TTC549 (cell line): ENCODE measurements at regions not wholly inside any gene's neighbourhood (a gene's known extent, or its start where the extent isn't known, plus 50 kb on each side); places are given as distances from the start of the nearest gene placed in this dataset.
"Not testable (repeated sequence)": the region's sequence is repeated elsewhere in the genome, so short reads cannot be mapped to it uniquely, and the experiment has no call there.

Experiments
- FAIRE-seq: peaks from 2 replicates; lab custom pipeline; 2012; peaks lifted over from hg19 to GRCh38; lab: Jason Lieb, UNC

DNA sequence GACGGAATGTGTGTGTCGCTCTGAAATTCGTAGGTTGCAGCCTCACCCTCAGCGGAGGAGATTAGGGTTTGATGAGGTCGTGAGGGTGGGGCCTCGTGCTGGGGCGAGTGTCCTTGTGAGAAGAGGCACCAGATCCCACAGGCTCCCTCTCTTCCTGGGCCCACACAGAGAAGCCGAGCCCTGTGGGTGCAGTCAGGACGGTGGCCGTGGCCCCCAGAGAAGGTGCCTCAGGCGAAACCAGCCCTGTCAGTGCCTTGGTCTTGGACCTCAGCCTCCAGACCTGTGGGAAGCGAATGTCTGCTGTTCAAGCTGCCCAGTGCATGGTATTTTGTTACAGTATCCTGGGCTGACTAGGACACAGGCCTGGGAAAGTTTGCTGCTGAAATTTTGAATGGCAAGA is 108.0 kb upstream of the ALKAL2 start:
- FAIRE-seq = no peak

DNA sequence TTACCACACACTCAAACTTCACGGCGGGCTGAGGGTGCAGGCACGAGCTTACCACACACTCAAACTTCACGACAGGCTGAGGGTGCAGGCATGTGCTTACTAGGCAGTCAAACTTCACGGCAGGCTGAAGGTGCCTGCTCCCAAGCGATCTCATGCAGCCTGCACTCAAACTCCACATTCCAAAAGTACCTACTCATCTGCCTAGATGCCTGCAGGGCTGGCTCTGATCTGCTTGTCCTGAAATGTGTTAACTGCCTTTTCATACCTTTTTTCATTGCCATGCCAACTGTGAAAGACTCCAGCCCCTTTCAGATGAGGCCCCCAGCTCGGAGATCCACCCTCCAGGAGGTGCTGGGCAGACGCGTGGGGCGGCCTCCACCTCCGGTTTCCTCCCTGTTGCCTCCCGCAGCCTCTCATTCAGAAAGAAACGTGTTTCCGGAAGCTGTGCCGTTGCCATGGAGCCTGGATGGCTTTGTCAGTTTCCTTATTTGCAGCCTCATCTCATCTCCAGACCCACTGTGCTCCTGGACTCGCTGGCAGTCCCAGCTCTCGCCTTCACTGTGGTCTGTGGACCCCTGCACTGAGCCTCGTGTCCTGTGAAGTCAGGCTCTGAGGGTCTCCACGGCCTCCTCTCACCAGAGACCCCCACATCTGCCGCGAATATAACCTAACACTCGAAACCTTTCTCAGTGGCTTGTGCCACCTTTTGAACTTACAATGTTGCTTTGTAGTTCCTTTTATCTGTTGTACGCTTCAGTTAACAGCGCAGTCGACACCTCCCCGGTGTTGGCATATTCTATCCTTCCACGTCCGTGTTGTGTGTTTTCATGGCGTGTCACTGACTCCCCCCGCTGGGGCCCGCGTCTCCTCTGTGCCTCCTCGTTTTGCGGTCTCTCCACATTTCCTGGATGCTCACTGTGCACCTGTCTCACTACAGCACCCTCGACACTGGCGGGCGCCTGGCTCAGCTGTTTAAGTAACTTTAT is 106.1 kb upstream of the ALKAL2 start:
- FAIRE-seq = no peak

DNA sequence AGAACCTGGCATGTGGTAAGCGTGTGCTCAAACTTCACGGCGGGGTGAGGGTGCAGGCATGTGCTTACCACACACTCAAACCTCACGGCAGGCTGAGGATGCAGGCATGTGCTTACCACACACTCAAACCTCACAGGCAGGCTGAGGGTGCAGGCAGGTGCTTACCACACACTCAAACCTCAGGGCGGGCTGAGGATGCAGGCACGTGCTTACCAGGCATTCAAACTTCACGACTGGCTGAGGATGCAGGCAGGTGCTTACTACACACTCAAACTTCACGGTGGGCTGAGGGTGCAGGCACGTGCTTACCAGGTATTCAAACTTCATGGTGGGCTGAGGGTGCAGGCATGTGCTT is 105.0 kb upstream of the ALKAL2 start:
- FAIRE-seq = no peak

DNA sequence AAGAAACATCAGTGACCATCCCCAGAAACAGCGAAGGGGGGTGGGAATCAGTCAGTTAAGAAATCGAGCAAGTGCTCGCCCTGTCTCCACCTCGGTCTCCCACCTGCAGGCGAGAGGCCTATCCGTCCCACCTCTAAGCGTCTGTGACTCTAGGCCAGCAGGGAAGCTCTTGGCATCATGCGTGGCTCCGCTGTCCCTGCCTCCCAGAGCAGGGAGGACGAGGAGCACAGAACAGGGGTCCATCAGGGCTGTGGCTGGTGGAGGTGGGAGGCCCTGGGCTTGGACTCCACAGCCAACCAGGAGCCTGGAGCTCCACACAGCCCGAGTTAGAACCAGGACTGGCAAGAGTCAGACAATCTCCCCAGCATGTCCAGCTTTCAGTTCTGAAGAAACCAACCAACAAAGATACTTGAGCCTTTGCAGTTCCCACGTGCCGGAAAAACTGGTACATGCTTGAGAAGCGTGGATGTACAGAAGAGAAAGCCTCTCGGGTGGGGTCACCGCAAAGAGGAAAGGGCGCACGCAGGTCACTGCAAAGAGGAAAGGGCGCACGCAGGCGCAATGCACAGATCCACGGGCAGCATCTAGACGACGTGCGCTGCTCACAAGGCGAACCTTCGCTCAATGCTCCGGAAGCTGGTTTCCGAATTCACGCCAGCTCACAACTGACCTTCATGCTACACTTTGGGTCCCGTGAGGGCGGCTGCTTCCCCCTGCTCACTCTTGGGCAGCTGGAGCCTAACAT is 104.5 kb upstream of the ALKAL2 start:
- FAIRE-seq = no peak

DNA sequence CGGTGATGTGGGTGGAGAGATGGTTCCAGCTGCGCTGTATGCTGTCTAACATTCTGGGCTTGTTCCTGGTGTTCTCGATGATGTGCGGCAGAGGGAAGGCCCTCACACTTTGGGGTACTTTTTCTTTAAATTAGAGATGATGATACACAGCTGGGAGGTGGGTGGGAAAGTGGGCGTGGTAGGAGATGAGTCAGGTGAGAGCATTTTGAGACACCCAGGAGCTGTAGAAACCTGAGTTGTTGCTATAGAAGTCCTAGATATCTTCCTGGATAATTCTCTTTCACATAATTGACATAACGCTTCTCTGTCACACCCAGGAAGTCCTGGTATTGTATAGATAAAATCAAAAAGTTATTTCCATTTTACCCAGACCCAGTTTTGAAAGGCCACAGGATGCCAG is 103.8 kb upstream of the ALKAL2 start:
- no peak for FAIRE-seq

DNA sequence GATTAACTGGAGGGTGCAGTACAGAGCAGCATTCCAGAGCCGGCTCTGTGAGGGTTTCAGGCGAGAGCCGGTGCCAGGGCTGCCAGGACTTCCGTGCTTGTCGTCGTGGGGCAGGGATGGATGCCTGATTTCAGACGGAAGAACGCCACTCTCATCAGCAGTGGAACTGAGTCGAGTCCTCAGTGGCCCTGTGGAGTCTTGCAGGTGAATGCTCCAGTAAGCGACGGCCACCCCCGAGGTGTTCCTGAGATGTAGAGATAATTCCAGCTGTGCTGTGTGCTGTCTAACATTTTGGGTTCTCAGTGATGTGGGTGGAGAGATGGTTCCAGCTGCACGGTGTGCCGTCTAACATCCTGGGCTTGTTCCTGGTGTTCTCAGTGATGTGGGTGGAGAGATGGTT is 103.1 kb upstream of the ALKAL2 start:
- no peak for FAIRE-seq

DNA sequence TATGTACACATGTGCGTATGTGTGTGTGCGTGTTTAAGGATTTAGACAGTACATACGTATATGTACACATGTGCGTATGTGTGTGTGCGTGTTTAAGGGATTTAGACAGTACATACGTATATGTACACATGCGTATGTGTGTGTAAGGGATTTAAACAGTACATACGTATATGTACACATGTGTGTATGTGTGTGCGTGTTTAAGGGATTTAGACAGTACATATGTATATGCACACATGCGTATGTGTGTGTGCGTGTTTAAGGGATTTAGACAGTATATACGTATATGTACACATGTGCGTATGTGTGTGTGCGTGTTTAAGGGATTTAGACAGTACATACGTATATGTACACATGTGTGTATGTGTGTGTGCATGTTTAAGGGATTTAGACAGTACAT is 102.1 kb upstream of the ALKAL2 start:
- FAIRE-seq = not testable (repeated sequence)

DNA sequence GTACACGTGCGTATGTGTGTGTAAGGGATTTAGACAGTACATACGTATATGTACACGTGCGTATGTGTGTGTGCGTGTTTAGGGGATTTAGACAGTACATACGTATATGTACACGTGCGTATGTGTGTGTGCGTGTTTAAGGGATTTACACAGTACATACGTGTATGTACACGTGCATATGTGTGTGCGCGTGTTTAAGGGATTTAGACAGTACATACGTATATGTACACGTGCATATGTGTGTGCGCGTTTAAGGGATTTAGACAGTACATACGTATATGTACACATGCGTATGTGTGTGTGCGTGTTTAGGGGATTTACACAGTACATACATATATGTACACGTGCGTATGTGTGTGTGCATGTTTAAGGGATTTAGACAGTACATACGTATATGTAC is 100.9 kb upstream of the ALKAL2 start:
- not testable (repeated sequence) for FAIRE-seq

DNA sequence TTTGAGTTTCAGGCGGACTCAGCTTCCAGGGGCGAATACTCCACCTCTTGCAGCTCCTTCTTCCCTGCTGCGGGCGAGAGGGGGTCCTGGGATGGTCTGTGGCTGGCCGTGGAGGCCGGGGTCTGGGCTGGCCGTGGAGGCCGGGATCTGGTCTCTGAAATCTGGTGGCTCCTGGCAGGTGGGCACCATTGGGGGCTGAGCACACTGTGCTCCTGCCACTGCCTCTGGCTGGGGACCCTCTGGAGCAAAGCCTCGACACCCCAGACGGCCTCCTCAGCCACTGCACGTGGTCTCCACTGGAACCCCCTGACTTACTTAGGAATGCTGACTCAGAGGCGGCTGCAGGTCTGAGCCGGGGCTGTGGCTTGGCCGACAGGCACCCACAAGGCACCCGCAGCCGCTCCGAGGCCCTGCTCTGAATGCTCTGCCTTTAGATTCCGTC is 100.1 kb upstream of the ALKAL2 start:
- no peak for FAIRE-seq

DNA sequence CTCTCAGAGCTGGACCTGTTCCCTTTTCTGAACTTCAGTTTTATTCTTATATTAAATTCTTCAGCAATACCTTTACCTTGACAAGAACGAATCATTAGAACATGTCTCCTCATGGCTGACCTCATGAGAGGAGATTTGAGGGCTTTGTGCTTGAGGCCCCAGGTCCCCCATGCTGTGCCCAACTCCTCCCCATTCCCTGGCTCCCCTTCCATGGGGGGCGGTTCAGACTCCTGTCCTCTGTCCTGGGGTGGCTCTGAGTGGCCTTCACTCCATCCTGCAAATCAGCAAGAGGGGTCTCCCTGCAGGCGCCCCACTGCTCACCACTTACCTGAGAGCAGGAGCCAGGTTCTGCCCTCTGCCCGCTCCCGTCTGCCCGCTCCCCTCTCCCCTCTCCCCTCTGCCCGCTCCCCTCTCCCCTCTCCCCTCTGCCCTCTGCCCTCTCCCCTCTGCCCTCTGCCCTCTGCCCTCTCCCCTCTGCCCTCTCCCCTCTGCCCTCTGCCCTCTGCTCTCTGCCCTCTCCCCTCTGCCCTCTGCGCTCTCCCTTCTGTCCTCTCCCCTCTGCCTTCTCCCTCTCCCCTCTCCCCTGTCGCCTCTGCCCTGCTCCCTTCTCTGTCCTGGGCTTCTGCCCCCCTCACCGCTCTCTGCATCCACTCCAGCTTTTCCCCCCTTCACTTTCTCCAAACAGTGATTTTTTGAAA is 98.7 kb upstream of the ALKAL2 start:
- FAIRE-seq = no peak

DNA sequence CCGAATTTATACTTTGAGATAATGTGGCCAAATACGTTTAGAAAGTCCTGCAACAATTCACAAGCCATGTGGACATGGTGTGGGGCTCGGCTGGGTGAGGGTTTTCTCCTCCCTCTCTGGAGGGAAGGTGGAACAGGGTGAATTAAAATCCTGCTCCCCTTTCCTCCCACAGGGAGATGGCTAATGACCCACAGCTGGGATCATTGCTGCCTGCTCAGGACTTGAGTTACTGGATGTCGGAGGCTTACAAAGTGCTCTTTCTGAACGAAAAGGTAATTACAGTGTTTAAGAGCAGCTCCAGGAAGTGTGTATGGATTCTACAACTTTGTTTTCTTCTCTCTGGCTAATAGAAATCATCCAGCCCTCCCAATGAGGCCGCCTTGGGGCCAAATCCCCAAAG is 97.9 kb upstream of the ALKAL2 start:
- no peak for FAIRE-seq

DNA sequence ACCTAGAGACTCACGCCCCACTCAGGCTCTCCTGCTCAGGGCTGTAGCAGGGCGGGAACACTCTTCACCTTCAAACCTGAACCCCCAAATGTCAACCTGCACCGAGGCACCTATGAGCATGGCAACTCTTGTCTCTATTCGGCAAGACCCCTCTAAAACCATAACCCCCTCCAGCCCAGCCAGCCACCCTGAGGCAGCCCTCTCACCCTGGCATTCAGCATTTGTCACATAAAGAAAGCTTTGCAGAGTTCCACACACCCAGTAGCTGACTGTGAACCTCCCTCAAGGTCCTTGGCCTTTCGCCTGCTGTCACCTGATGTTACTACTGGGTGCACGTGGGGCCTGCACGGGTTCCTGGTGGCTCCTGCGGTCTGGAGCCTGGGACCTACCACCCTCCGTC is 97.2 kb upstream of the ALKAL2 start:
- FAIRE-seq = no peak

DNA sequence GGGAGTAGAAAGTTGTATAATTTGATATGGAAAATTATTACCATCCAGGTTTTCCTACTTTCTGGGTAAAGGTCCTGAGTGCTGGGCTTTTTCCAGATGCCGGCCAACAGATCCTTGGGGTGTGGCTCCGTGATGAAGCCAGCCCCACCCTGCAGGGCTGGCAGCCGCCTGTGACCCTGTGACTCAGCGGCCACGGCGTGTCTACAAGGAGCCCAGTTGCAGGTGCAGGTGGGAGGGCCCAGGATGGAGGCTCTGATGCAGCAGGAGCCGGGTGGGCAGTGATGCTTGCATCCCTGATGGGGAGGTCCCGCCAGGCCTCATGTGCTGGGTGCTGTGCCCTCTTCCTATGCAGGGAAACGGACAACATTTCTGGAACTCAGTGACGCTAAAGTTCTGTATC is 96.0 kb upstream of the ALKAL2 start:
- no peak for FAIRE-seq

DNA sequence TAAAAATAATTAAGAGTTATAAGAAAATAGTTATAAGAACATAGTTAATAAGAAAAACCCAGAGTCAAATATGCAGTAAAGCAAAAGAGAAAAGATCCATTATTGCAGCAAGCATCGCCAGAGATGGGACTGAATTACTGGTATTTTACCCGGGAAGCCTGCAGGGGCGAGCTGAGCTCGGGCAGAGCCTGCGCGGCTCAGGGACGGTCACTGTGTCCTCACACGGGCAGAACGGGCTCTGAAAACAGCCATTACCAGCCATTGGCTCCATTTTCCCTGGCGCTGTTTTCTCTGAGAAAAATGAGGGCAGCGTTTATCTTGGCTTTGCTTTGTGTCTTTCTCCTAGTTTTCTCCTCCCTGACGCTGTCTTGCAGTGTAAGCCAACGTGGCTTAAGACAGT is 95.3 kb upstream of the ALKAL2 start:
- no peak for FAIRE-seq

DNA sequence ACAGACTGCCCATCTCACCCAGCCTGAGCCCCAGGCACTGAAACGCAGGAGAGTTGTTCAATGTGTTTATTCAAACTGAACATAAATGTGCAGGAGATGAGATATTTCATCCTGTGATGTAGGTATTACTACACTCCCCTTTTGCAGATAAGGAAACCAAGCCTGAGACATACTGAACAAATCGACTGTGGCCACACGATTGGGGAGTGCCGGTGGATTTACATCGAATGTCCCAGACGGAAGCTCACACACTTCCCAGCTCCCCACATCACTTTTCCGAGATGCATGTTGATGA is 94.8 kb upstream of the ALKAL2 start:
- FAIRE-seq = no peak

DNA sequence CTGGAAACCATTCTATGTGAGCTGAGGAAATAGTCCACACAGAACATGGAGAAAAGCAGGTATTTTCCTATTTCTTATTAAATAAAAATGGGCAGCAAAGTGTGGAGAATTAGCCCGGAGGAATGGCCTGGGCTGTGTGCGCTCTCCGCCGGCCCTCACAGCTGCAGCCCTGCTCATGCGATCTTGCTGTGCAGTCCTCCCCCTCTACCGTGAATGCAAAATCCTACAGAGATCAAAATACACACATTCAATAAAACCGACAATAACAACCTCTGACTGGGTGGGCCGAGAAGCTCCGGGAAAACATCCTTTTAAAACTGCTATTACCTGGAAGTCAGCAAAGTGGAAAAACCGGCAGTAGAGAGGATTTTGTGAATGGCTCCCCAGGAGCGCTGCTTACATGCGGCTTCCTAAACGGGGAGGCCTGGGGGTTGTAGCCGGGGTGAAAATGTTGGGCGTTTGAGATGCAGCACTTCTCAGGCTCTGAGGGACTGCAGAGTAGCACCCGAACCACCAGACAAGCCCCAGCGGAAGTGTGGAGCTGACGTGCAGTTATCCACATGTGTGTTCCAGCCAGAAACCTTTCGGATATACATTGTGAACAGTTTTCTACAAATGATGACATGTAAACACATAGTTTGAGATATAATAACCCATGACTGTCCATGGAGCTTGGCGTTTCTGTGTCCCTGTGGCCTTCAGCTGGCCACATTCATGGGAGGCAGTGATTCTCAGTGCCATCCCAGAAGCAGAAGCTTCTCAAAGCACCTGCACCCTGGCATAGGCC is 94.2 kb upstream of the ALKAL2 start:
- no peak for FAIRE-seq

DNA sequence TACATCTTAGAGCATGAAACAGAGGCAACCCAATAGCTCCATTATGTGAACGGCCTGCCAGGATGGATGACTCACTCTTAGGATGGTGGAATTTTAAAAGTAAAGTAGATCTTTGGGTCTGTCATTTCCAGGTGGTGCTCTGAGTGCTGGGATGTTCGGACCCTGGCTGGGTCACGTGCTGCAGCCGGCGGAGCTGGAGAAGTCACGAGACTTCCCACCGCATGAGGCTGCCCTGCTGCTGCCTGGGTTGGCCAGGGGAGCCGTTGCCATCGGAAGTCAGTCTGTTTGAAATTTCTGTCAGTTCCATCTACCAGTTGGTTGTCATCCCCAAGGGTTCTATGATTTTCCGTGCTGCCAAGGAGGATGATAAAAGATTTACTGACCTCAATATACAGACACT is 93.3 kb upstream of the ALKAL2 start:
- no peak for FAIRE-seq

DNA sequence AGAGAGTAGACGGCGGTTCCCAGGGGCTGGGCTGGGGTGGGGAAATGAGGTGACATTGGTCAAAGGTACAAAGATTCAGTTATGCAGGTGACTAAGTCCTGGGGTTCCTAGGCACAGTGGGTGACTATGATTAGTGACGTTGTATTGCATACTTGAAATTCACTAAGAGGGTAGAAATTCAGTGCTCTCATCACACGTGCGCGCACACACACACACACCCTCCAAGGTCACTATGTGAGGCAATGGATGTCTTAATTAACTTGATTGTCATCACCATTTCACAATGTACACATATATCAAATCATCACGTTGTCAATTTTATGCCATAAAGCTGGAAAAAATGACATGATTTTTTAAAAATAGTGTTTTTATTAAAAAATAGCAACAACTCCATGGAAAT is 92.9 kb upstream of the ALKAL2 start:
- no peak for FAIRE-seq

DNA sequence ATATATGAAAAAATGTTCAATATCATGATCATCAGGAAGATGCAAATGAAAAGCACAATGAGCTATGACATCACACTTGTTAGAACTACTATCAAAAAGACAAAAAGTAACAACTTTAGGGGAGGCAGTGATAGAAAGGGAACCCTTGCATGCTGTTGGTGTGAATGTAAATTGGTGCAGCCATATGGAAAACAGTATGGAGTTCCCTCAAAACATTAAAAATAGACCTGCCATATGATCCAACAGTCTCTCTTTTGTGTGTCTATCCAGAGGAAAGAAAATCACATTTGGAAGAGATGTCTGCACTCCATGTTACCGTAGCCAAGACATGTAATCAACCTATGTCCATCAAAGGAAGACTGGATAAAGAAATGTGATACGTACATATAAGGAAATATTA is 92.3 kb upstream of the ALKAL2 start:
- no peak for FAIRE-seq

DNA sequence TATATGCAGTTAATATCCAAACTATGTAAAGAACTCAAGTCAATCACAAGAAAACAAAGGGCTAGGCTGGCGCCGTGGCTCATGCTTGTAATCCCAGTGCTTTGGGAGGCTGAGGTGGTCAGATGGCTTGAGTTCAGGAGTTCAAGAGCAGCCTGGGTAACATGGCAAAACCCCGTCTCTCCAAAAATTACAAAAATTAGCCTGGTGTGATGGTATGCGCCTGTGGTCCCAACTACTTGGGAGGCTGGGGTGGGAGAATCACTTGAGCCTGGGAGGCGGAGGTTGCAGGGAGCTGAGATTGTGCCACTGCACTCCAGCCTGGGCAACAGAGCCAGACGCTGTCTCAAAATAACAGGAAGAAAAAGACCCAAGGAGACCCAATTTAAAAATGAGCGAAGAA is 91.9 kb upstream of the ALKAL2 start:
- FAIRE-seq = no peak

DNA sequence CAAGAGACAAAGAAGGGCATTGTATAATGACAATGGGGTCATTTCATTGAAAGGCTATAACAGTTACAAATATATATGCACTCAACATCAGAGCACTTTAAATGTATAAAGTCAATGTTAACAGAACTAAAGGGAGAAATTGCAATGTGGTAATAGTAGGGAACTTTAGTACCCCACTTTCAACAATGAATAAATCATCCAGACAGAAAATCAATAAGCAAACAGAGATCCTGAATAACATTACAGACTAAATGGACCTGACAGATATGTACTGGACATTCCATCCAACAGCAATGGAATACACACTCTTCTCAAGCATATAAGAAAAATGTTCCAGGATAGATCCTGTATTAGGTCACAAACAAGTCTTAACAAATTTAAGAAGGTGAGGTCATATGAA is 90.5 kb upstream of the ALKAL2 start:
- no peak for FAIRE-seq

DNA sequence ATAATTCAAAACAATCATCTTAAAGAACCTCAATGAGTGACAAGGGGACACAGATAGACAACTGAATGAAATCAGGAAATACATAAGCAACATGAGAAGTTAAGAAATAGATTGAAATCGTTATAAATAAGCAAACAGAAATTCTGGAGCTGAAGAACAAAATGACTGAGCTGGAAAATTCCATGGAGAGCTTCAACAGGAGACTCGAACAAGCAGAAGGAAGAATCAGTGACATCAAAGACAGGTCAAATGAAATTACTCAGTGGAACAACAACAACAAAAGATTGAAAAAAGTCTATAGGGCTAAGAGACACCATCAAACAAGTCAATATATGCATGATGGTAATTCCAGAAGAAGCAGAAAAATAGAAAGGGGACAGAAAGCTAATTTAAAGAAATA is 89.5 kb upstream of the ALKAL2 start:
- FAIRE-seq = no peak

DNA sequence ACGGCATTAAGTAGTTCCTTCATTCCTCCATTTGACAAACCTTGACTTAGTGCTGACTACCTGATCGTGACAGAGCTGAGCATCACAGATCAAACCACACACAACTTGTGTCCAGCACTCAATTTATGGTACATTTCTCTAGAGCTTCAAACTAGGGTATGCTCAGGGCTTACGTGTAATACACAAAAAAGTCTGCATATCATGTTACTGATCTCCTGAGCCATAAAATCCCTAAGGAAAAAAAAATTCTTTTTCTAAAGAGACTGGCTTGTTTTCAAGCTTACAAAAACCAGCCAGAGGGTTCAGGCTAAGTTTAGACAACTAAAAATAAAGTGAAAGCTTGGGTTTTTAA is 88.0 kb upstream of the ALKAL2 start:
- FAIRE-seq = no peak
